Muscle of leg (tissue), 3 donors: ENCODE measurements at regions not wholly inside any gene's neighbourhood (a gene's known extent, or its start where the extent isn't known, plus 50 kb on each side); places are given as distances from the start of the nearest gene placed in this dataset.

Source experiments
- DNase-seq: peaks from one replicate; pipeline ENCODE4 v3.0.0; 2013
- H3K27ac ChIP-seq: one replicate; pipeline ENCODE4 v1.5.1; 2013; ENCODE audit warnings: mild to moderate bottlenecking, low read length, control low read depth
- H3K27me3 ChIP-seq: one replicate; pipeline ENCODE4 v1.6.1; 2013; ENCODE audit warnings: low read length; ENCODE audit not compliant: control insufficient read depth, insufficient read depth
- H3K36me3 ChIP-seq: one replicate; pipeline ENCODE4 v1.6.1; 2013; ENCODE audit warnings: low read length; ENCODE audit not compliant: control insufficient read depth, insufficient read depth
- H3K4me1 ChIP-seq: one replicate; pipeline ENCODE4 v1.6.1; 2013; ENCODE audit warnings: low read length; ENCODE audit not compliant: control insufficient read depth, insufficient read depth
- H3K4me3 ChIP-seq: one replicate; pipeline ENCODE4 v1.5.1; 2013; ENCODE audit warnings: low read length, control low read depth
- H3K9me3 ChIP-seq: replicated peaks from 2 replicates; pipeline ENCODE4 v1.6.1; 2013; ENCODE audit warnings: low read depth, low read length; ENCODE audit not compliant: control insufficient read depth
- WGBS: methylation state at CpG from one replicate; pipeline ENCODE4 v1.1.5; 2013; ENCODE audit warnings: missing lambda C conversion rate; ENCODE audit not compliant: insufficient coverage; 5-methylcytosine and 5-hydroxymethylcytosine counted together

DNA sequence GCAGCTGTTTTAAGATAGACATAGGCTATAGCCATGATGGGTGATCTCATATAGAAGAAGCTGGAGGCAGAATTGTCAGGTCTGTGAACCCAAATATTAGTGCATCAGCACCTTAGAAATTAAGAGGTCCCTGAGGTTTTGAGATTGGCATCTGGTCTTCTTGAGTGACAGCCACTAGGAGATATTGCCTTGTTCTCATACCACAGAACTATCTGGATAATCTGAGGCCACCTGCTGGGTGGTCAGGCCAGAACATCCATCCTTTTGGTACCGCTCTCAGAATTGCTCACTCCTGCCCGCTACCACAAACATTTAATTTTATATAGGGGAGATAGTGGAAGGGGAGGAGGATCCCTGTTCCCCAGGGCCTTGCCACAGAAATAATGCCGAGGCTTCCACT, 210.6 kb upstream of the ZPLD1 start:
- no peaks in the 10 kb centered on the region for H3K9me3 ChIP-seq
- H3K4me1 ChIP-seq, result no peaks in the 10 kb centered on the region
- H3K4me3 ChIP-seq, result no peak overlapping the region
- no CpG with 5 or more reads among the region's 3 CpGs for WGBS
- H3K27me3 ChIP-seq, result peaks cover 2% of the 10 kb centered on the region
- peak; percentile 16 for DNase-seq
- no peaks in the 10 kb centered on the region for H3K36me3 ChIP-seq
- H3K27ac ChIP-seq, result no peak overlapping the region

DNA sequence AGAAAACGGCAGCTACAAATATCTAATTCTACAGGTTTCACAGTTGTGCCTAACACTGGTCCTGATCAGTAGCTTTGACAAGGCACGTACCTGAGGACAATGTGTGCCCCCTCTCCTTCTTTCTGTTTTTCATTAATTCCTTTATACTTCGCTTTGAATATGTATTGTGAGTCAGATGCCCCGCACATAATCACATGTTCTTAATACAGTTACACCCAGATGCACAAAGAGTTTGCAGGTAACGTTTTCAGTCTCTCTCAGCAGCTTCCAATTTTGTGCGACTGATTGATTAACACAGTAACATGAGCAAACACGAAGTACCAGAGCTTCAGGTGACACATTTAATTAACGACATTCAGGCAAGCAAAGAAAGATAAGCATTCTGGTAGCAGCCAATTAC, 209.8 kb upstream of the ZPLD1 start:
- WGBS, result 67% methylated on average over 2 of the region's 8 CpGs

DNA sequence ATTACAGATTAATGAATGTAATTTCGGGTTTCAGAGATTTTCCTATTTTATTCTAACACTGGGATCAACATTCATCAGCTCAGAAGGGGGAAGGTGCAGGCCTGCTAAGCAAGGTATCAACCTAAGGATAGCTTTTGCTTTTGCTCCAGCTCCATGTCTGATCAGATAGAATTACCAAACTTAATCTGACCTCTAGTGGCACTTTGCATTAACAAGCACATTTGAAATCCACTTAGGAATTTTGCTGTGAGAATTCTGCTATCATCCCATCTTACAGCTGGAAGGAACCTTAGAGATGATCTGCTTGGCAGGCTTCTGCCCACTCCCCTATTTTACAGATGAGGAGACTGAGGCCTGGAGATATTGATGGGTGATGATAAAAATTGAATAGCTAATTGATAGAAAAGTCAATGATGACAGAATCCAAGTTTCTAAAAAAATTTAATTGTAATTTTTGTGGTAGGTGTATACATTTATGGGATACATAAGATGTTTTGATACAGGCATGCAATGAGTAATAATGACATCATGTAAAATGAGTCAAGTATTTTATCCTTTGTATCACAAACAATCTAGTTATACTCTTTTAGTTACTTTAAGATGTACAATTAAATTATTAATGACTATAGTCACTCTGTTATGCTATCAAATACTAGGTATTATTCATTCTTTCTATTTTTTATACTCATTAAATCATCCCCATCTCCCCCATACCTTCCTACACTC, 209.2 kb upstream of the ZPLD1 start:
- Histone ChIP-seq H3K4me3 (no peak overlapping the region), H3K27me3 (peaks cover 2% of the 10 kb centered on the region), H3K27ac (no peak overlapping the region), H3K9me3 (no peaks in the 10 kb centered on the region), H3K36me3 (no peaks in the 10 kb centered on the region), H3K4me1 (peaks cover 2% of the 10 kb centered on the region)
- no CpG with 5 or more reads among the region's 1 CpG for WGBS
- peak; percentile 75 for DNase-seq

More for the DNA sequence above, 209.8 kb upstream of the ZPLD1 start:
- Histone ChIP-seq H3K36me3 (no peaks in the 10 kb centered on the region), H3K4me3 (no peak overlapping the region), H3K9me3 (no peaks in the 10 kb centered on the region), H3K27me3 (peaks cover 2% of the 10 kb centered on the region), H3K4me1 (peaks cover 2% of the 10 kb centered on the region), H3K27ac (no peak overlapping the region)
- DNase-seq, result no peak

DNA sequence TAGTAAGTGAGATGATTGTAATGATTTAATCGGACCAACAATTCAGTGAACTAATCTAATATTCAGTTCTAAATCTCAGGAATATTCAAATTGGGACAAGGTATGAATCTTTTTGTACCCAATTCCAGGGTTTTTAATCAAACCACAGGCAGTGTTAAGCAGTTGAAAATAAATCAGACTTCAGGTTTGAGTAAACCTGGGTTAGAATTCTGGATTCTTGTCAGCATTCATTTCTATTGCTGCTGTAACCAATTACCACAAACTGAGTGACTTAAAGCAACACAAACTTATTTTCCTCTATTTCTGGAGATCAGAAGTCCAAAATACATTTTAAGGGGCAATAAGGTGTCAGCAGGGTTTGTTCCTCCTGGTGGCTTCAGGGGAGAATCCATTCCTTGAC, 208.4 kb upstream of the ZPLD1 start:
- Histone ChIP-seq H3K27ac (no peak overlapping the region), H3K4me1 (peaks cover 2% of the 10 kb centered on the region), H3K27me3 (peaks cover 2% of the 10 kb centered on the region), H3K36me3 (no peaks in the 10 kb centered on the region), H3K9me3 (no peaks in the 10 kb centered on the region), H3K4me3 (no peak overlapping the region)
- no CpG with 5 or more reads among the region's 1 CpG for WGBS
- no peak for DNase-seq

DNA sequence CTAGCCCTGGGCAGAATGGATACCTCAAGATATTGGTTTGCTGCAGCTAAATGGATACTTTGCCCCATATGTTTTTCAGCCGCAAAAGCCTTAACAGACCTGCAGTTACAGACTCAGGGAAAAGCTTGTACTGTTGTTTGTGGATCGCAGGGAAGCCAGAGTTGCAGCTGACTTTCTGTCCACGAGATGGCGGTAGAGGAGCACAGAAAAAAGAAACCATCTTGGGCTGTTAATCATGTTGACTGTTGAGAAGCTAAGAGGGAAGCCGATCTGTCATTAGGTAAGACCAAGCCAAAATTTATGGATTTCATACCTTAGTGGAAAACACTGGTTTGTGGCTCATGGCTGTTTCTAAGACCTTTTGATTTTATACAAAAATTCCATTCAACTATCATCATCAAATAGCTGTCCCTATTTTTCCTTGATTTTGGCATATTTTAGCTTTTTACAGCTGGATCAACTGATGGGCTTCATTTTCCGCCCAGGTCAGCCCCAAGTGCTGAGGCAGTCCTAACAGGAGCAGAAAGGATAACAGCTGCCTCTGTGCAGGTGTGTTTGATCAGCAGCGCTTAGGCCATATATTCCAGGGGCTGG, 205.7 kb upstream of the ZPLD1 start:
- Histone ChIP-seq H3K4me3 (no peak overlapping the region), H3K9me3 (no peaks in the 10 kb centered on the region), H3K36me3 (no peaks in the 10 kb centered on the region), H3K27me3 (peaks cover 2% of the 10 kb centered on the region), H3K27ac (no peak overlapping the region), H3K4me1 (peaks cover 2% of the 10 kb centered on the region)
- peak; percentile 82 for DNase-seq
- WGBS, result 17% methylated on average over 1 of the region's 7 CpGs

DNA sequence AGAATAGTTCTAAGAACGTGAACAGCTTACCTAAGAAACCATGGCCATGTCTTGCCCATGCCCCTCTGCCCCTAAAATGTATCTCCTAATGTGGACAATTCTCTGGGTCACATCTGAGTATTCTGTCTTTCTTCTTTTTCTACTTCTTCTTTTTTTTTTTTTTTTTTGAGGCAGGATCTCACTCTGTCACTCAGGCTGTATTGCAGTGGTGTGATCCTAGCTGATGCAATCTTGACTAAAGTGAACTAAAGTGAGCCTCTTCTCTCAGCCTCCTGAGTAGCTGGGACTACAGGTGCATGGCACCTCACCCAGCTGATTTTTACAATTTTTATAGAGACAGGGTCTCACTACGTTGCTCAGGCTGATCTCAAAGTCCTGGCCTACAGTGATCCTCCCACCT, 204.8 kb upstream of the ZPLD1 start:
- Histone ChIP-seq H3K27ac (no peak overlapping the region), H3K4me3 (no peak overlapping the region), H3K4me1 (peaks cover 2% of the 10 kb centered on the region), H3K27me3 (peaks cover 2% of the 10 kb centered on the region), H3K36me3 (no peaks in the 10 kb centered on the region), H3K9me3 (no peaks in the 10 kb centered on the region)
- DNase-seq, result no peak
- WGBS, result 100% methylated on average over 1 of the region's 2 CpGs

DNA sequence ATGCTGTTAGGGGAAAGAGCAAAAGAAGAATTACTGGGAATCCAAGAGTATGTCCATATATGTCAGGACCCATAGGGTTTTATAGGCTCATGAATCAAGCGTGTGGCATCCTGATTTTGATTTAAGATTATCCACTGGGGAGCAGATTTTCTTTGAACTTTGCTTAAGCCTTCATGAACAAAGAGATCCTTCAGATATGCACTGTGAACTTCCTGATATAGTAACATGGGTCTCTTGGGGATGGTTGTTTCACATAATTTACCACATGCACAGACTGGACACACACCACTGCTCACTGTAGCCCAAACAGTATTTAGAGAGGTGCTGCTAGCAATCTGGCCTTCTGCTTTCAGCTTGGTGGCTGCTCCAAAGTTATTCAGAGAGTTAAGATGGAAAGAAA, 200.9 kb upstream of the ZPLD1 start:
- WGBS, result no CpG with 5 or more reads among the region's 1 CpG
- no peak overlapping the region for H3K4me3 ChIP-seq
- H3K36me3 ChIP-seq, result no peaks in the 10 kb centered on the region
- no peak for DNase-seq
- no peaks in the 10 kb centered on the region for H3K27me3 ChIP-seq
- H3K9me3 ChIP-seq, result no peaks in the 10 kb centered on the region
- H3K4me1 ChIP-seq, result peaks cover 2% of the 10 kb centered on the region
- no peak overlapping the region for H3K27ac ChIP-seq

DNA sequence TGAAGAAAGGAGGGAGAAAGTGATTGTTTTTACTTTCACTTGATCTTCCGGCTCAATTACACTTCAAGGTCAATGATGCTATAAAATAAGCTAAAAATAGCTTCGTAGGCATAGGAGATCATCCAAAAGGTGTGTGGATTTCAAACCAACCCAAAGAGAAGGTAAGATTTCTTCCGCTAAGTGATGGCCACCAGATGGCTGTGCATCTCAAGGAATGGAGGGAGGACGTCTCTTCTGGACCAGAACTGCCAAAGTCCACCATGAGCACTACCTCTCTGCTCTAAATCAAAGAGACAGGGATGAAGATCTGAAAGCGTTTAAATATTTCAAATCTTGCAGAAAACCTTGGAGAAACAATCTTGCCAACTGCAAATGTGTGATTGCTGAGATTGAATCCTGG, 199.1 kb upstream of the ZPLD1 start:
- H3K4me3 ChIP-seq, result no peak overlapping the region
- H3K9me3 ChIP-seq, result no peaks in the 10 kb centered on the region
- WGBS, result no CpG with 5 or more reads among the region's 5 CpGs
- no peaks in the 10 kb centered on the region for H3K36me3 ChIP-seq
- no peak overlapping the region for H3K27ac ChIP-seq
- H3K4me1 ChIP-seq, result no peaks in the 10 kb centered on the region
- H3K27me3 ChIP-seq, result no peaks in the 10 kb centered on the region
- DNase-seq, result no peak

DNA sequence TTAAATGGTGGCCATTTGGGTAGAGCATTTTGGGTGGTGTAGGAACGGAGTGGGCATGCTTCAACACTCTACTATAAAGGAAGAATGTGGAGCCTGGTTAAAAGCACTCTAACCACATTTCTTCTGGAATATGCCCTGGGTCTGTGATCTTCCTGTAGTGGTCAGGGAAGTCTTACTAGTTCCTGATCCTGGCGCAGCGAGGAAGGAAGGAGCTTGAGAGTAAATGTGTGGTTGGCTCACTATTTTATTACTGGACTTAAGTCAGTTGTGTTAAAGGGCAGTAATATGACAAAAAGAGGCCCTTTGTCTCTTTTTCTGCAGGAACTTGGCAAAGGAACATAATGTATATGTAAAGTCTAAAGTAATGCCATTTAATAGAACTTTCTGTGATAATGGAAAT, 197.6 kb upstream of the ZPLD1 start:
- no peak overlapping the region for H3K4me3 ChIP-seq
- no peaks in the 10 kb centered on the region for H3K4me1 ChIP-seq
- no peak for DNase-seq
- WGBS, result no CpG with 5 or more reads among the region's 3 CpGs
- no peaks in the 10 kb centered on the region for H3K27me3 ChIP-seq
- no peak overlapping the region for H3K27ac ChIP-seq
- H3K9me3 ChIP-seq, result no peaks in the 10 kb centered on the region
- H3K36me3 ChIP-seq, result no peaks in the 10 kb centered on the region

DNA sequence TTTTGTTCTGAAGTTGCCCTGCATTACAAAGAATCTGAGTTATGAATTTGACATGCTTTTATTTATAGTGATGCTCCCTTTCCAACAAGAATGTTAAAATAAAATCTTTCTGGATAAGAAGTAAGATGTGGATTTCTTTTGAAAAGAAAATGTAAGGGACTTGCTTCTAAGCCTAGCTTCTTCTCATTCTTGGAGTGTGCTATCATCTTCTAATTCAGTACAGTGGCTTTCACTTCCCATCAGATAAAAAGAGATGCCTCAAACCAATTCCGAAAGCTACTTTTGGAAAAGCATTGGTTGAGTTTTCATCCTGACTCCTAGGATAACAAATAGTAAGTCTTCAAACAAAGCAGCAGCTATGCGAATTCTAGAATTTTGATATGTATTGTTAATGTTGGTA, 197.0 kb upstream of the ZPLD1 start:
- H3K4me3 ChIP-seq, result no peak overlapping the region
- no CpG with 5 or more reads among the region's 2 CpGs for WGBS
- H3K36me3 ChIP-seq, result no peaks in the 10 kb centered on the region
- no peak for DNase-seq
- no peaks in the 10 kb centered on the region for H3K4me1 ChIP-seq
- no peaks in the 10 kb centered on the region for H3K9me3 ChIP-seq
- no peaks in the 10 kb centered on the region for H3K27me3 ChIP-seq
- no peak overlapping the region for H3K27ac ChIP-seq

DNA sequence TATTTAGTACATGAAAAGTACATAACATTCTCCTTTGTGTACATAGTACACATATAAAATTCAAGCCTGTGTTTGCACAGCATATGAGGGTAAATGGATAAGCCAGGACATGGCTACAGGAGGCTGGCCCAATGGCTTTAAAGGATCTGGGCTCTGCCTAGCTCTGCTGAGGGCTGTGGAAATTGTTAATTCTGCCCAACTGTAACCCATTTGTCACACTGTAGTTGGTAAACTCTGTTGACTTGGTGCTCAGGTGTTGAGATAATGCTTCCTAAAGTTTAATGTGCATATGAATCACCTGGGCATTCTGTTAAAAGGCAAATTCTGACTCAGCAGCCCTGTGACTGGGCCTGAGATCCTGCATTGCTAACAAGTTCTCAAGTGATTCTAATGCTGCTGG, 196.5 kb upstream of the ZPLD1 start:
- H3K4me1 ChIP-seq, result no peaks in the 10 kb centered on the region
- H3K4me3 ChIP-seq, result no peak overlapping the region
- H3K27ac ChIP-seq, result no peak overlapping the region
- no peaks in the 10 kb centered on the region for H3K36me3 ChIP-seq
- no peaks in the 10 kb centered on the region for H3K27me3 ChIP-seq
- no peak for DNase-seq
- H3K9me3 ChIP-seq, result no peaks in the 10 kb centered on the region
